ENCODE measurements at regions not wholly inside any gene's neighbourhood (a gene's known extent, or its start where the extent isn't known, plus 50 kb on each side); places are given as distances from the start of the nearest gene placed in this dataset.

DNA sequence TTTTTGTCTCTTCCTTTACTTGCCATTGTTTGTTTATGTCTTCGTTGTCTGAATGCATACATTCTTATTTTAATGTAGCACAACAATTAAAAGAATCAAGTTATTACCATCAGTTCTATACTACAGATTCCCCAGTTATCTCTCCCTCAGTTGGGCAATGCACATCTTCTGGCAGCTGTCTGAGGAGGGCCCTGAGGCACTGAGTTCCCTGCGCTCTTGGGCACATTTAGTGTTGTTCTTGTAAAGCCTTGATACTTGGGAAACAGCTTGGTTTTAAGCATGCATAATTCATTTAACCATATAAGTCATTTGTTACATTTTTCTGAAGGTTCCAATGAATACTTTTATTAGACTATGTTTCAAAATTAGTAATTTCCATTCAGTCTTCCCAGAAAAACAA lies 117.9 kb downstream of the C6orf118 start:
- Histone ChIP-seq H3K4me1 (ENCODE audit: control insufficient read depth, extremely low read depth, insufficient read depth, low read length) (no peaks in the 10 kb centered on the region), H3K79me2 (ENCODE audit: control insufficient read depth, insufficient read depth, low read length) (no peaks in the 10 kb centered on the region), H3K4me3 (ENCODE audit: control insufficient read depth in 2 of 3, extremely low read depth in 1 of 3, insufficient read depth in 2 of 3, low read depth in 1 of 3, low read length in 3 of 3) (no peak overlapping the region), H3K27ac (ENCODE audit: control insufficient read depth, insufficient read depth, low read length) (no peak overlapping the region), H4K20me1 (ENCODE audit: control insufficient read depth, extremely low read depth, insufficient read depth, low read length) (no peaks in the 10 kb centered on the region), H3K9me3 (ENCODE audit: control insufficient read depth, low read depth, low read length) (no peaks in the 10 kb centered on the region), H3K27me3 (ENCODE audit: control insufficient read depth, extremely low read depth, insufficient read depth, low read length) (no peaks in the 10 kb centered on the region), H3K36me3 (ENCODE audit: control insufficient read depth in 2 of 2, extremely low read depth in 1 of 2, insufficient read depth in 2 of 2, low read length in 2 of 2) (no peaks in the 10 kb centered on the region), H3K4me2 (ENCODE audit: control insufficient read depth, extremely low read depth, insufficient read depth, low read depth, low read length) (no peak overlapping the region), H2AFZ (ENCODE audit: control insufficient read depth, low read length) (no peak overlapping the region), H3K9ac (ENCODE audit: control insufficient read depth, extremely low read depth, insufficient read depth, low read length) (no peak overlapping the region), H3K9me1 (ENCODE audit: control insufficient read depth, extremely low read depth, insufficient read depth, low read length) (no peaks in the 10 kb centered on the region)
- dilution Hi-C loops (cut with MboI; ENCODE audit: extremely low pct_ligation_motif_present, low sequenced_read_pairs) = no loop called here
- no peak for DNase-seq (ENCODE audit: low read depth, low spot score)
- no peak for FAIRE-seq
- TF ChIP-seq, protein P1, sequence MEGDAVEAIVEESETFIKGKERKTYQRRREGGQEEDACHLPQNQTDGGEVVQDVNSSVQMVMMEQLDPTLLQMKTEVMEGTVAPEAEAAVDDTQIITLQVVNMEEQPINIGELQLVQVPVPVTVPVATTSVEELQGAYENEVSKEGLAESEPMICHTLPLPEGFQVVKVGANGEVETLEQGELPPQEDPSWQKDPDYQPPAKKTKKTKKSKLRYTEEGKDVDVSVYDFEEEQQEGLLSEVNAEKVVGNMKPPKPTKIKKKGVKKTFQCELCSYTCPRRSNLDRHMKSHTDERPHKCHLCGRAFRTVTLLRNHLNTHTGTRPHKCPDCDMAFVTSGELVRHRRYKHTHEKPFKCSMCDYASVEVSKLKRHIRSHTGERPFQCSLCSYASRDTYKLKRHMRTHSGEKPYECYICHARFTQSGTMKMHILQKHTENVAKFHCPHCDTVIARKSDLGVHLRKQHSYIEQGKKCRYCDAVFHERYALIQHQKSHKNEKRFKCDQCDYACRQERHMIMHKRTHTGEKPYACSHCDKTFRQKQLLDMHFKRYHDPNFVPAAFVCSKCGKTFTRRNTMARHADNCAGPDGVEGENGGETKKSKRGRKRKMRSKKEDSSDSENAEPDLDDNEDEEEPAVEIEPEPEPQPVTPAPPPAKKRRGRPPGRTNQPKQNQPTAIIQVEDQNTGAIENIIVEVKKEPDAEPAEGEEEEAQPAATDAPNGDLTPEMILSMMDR (optimal IDR thresholded peaks at IDR 0.05 in 1 of 3, IDR thresholded peaks at IDR 0.05 in 1 of 3, conservative IDR thresholded peaks at IDR 0.05 in 1 of 3; ENCODE audit: extremely low read depth in 1 of 3, insufficient read depth in 2 of 3, low read length in 3 of 3) = no peak
- no peak for TF ChIP-seq EZH2 (IDR thresholded peaks at IDR 0.05; ENCODE audit: low read length)

DNA sequence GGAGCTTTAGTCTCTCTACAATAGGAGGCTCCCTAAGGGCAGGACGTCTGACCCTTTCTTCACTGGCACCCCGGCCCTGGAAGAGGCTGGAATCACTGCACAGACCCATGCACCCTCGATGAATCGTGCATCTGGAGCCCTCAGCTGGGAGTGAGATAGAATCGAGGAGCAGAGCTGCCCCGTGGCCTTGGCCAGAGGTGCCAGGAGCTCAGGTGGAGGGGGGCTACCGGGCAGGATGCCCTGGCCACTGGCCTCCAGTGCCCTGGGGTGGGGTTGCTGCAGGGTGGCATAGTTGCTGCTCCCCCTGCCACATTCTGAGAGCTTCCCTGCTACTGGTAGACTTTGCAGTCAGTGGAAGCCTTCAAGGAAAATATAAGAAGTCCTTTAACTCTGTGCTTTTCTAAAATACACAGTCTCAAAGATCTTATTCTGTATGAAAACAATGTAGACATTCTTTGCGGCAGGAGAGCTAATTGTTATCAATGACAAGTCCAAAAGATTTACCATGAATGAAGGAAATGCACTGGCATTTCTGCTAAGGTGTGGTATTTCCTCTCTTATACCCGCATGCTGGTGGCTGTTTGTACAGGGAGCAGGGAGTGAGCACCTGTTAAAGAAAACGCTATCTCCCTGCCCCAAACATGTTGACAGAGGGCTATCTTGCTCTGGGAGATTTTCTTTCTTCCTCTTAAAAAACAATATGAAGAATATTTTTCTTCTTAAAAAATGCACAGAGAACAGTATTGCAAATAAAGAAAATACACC lies 122.8 kb downstream of the C6orf118 start:
- DNase-seq (ENCODE audit: low read depth, low spot score) (no peak), FAIRE-seq (no peak)
- H3K27me3 ChIP-seq (ENCODE audit: control insufficient read depth, extremely low read depth, insufficient read depth, low read length) = no peaks in the 10 kb centered on the region
- H3K4me1 ChIP-seq (ENCODE audit: control insufficient read depth, extremely low read depth, insufficient read depth, low read length) = no peaks in the 10 kb centered on the region
- no peak overlapping the region for H3K9ac ChIP-seq (ENCODE audit: control insufficient read depth, extremely low read depth, insufficient read depth, low read length)
- no peak for TF ChIP-seq EZH2 (IDR thresholded peaks at IDR 0.05; ENCODE audit: low read length)
- H3K36me3 ChIP-seq (ENCODE audit: control insufficient read depth in 2 of 2, extremely low read depth in 1 of 2, insufficient read depth in 2 of 2, low read length in 2 of 2) = no peaks in the 10 kb centered on the region
- H3K27ac ChIP-seq (ENCODE audit: control insufficient read depth, insufficient read depth, low read length) = no peak overlapping the region
- H3K9me1 ChIP-seq (ENCODE audit: control insufficient read depth, extremely low read depth, insufficient read depth, low read length) = no peaks in the 10 kb centered on the region
- H3K4me2 ChIP-seq (ENCODE audit: control insufficient read depth, extremely low read depth, insufficient read depth, low read depth, low read length) = no peak overlapping the region
- no peaks in the 10 kb centered on the region for H4K20me1 ChIP-seq (ENCODE audit: control insufficient read depth, extremely low read depth, insufficient read depth, low read length)
- no peak overlapping the region for H3K4me3 ChIP-seq (ENCODE audit: control insufficient read depth in 2 of 3, extremely low read depth in 1 of 3, insufficient read depth in 2 of 3, low read depth in 1 of 3, low read length in 3 of 3)
- no peak overlapping the region for H2AFZ ChIP-seq (ENCODE audit: control insufficient read depth, low read length)
- dilution Hi-C loops (cut with MboI; ENCODE audit: extremely low pct_ligation_motif_present, low sequenced_read_pairs) = no loop called here
- H3K79me2 ChIP-seq (ENCODE audit: control insufficient read depth, insufficient read depth, low read length) = no peaks in the 10 kb centered on the region
- H3K9me3 ChIP-seq (ENCODE audit: control insufficient read depth, low read depth, low read length) = no peaks in the 10 kb centered on the region

GRCh38 chr6:165186041-165186440 lies 123.4 kb downstream of the C6orf118 start:
- FAIRE-seq (no peak), DNase-seq (ENCODE audit: low read depth, low spot score) (no peak)
- H3K9me1 ChIP-seq (ENCODE audit: control insufficient read depth, extremely low read depth, insufficient read depth, low read length) = no peaks in the 10 kb centered on the region
- dilution Hi-C loops (cut with MboI; ENCODE audit: extremely low pct_ligation_motif_present, low sequenced_read_pairs) = no loop called here
- no peak overlapping the region for H3K27ac ChIP-seq (ENCODE audit: control insufficient read depth, insufficient read depth, low read length)
- H3K4me3 ChIP-seq (ENCODE audit: control insufficient read depth in 2 of 3, extremely low read depth in 1 of 3, insufficient read depth in 2 of 3, low read depth in 1 of 3, low read length in 3 of 3) = no peak overlapping the region
- TF ChIP-seq, protein P1 (optimal IDR thresholded peaks at IDR 0.05 in 1 of 3, IDR thresholded peaks at IDR 0.05 in 1 of 3, conservative IDR thresholded peaks at IDR 0.05 in 1 of 3; ENCODE audit: extremely low read depth in 1 of 3, insufficient read depth in 2 of 3, low read length in 3 of 3) = no peak
- TF ChIP-seq EZH2 (IDR thresholded peaks at IDR 0.05; ENCODE audit: low read length) = no peak
- H3K4me1 ChIP-seq (ENCODE audit: control insufficient read depth, extremely low read depth, insufficient read depth, low read length) = no peaks in the 10 kb centered on the region
- H2AFZ ChIP-seq (ENCODE audit: control insufficient read depth, low read length) = no peak overlapping the region
- no peaks in the 10 kb centered on the region for H4K20me1 ChIP-seq (ENCODE audit: control insufficient read depth, extremely low read depth, insufficient read depth, low read length)
- H3K27me3 ChIP-seq (ENCODE audit: control insufficient read depth, extremely low read depth, insufficient read depth, low read length) = no peaks in the 10 kb centered on the region
- H3K36me3 ChIP-seq (ENCODE audit: control insufficient read depth in 2 of 2, extremely low read depth in 1 of 2, insufficient read depth in 2 of 2, low read length in 2 of 2) = no peaks in the 10 kb centered on the region
- no peak overlapping the region for H3K9ac ChIP-seq (ENCODE audit: control insufficient read depth, extremely low read depth, insufficient read depth, low read length)
- no peaks in the 10 kb centered on the region for H3K9me3 ChIP-seq (ENCODE audit: control insufficient read depth, low read depth, low read length)
- no peaks in the 10 kb centered on the region for H3K79me2 ChIP-seq (ENCODE audit: control insufficient read depth, insufficient read depth, low read length)
- H3K4me2 ChIP-seq (ENCODE audit: control insufficient read depth, extremely low read depth, insufficient read depth, low read depth, low read length) = no peak overlapping the region

All from keratinocyte (primary cell).